GM12891 (cell line): ENCODE measurements at regions not wholly inside any gene's neighbourhood (a gene's known extent, or its start where the extent isn't known, plus 50 kb on each side); places are given as distances from the start of the nearest gene placed in this dataset.

Experiments
- DNase-seq: peaks from one replicate; pipeline ENCODE4 v3.0.0; 2011; ENCODE audit warnings: low spot score; ENCODE audit not compliant: insufficient read length
- FAIRE-seq: peaks from 2 replicates; lab custom pipeline; 2011; peaks lifted over from hg19 to GRCh38; lab: Jason Lieb, UNC
- PAX5 ChIP-seq: IDR thresholded peaks from 2 replicates; pipeline ENCODE4 v1.6.1; 2011; ENCODE audit warnings: low read length, moderate library complexity, mild to moderate bottlenecking; ENCODE audit not compliant: insufficient read depth, severe bottlenecking
- POLR2A ChIP-seq: IDR thresholded peaks from 2 replicates; pipeline ENCODE4 v1.6.1; 2011; ENCODE audit warnings: low read depth, low read length, control low read depth
- POLR2AphosphoS5 ChIP-seq: IDR thresholded peaks from 2 replicates; pipeline ENCODE4 v1.6.1; 2011; ENCODE audit warnings: low read depth, low read length, control low read depth
- POU2F2 ChIP-seq: IDR thresholded peaks from 2 replicates; pipeline ENCODE4 v1.6.1; 2011; ENCODE audit warnings: low read depth, mild to moderate bottlenecking, control low read depth, low read length, moderate library complexity
- SPI1 ChIP-seq: IDR thresholded peaks from 2 replicates; pipeline ENCODE4 v1.6.1; 2011; ENCODE audit warnings: low read depth, low read length, control low read depth
- TAF1 ChIP-seq: IDR thresholded peaks from 2 replicates; pipeline ENCODE4 v1.6.1; 2011; ENCODE audit warnings: low read depth, low read length, control low read depth

GRCh38 chr1:83693427-83694126, 305.4 kb downstream of the TTLL7 start:
- DNase-seq (no peak), FAIRE-seq (no peak)
- TF ChIP-seq POU2F2 (no peak), POLR2A (no peak), TAF1 (no peak), SPI1 (no peak)

- FAIRE-seq, result peak; percentile 93
- no peak for TF ChIP-seq POLR2AphosphoS5
- TF ChIP-seq SPI1, result no peak
- TF ChIP-seq POU2F2, result no peak
- TF ChIP-seq TAF1, result 0 out of 2 replicates have a peak, but pooled peaks have one; percentile 28
- DNase-seq, result no peak
Observed at GRCh38 chr1:83692524-83693381, 306.2 kb downstream of the TTLL7 start.

- FAIRE-seq (peak; percentile 64), DNase-seq (no peak)
- TF ChIP-seq POLR2A (no peak), POLR2AphosphoS5 (no peak), SPI1 (no peak), PAX5 (no peak), POU2F2 (no peak), TAF1 (no peak)
Observed at GRCh38 chr1:83691953-83692500, 306.9 kb downstream of the TTLL7 start.

GRCh38 chr1:83689921-83690868, 308.7 kb downstream of the TTLL7 start:
- TF ChIP-seq PAX5 (no peak), SPI1 (peak; percentile 89)
- FAIRE-seq (peak; percentile 66), DNase-seq (no peak)

- TF ChIP-seq POLR2A (no peak), SPI1 (no peak), TAF1 (no peak), PAX5 (no peak)
- FAIRE-seq (no peak), DNase-seq (no peak)
Observed at GRCh38 chr1:83682132-83682531, 316.8 kb downstream of the TTLL7 start.

GRCh38 chr1:83676106-83676505, 322.8 kb downstream of the TTLL7 start:
- TF ChIP-seq POU2F2 (no peak), PAX5 (no peak), POLR2A (no peak), POLR2AphosphoS5 (no peak), SPI1 (no peak), TAF1 (no peak)
- FAIRE-seq (no peak), DNase-seq (no peak)

GRCh38 chr1:83673312-83673711, 325.6 kb downstream of the TTLL7 start:
- DNase-seq (no peak), FAIRE-seq (no peak)

GRCh38 chr1:83671586-83671985, 327.3 kb downstream of the TTLL7 start:
- DNase-seq, result no peak
- no peak for TF ChIP-seq PAX5
- FAIRE-seq, result no peak

More at GRCh38 chr1:83673312-83673711, 325.6 kb downstream of the TTLL7 start:
- TF ChIP-seq TAF1, result no peak
- no peak for TF ChIP-seq POU2F2
- TF ChIP-seq POLR2A, result no peak
- TF ChIP-seq SPI1, result peak; percentile 24; the same call in 1 of the 2 replicates
- TF ChIP-seq PAX5, result no peak
- no peak for TF ChIP-seq POLR2AphosphoS5

- FAIRE-seq (peak; percentile 26), DNase-seq (no peak)
- TF ChIP-seq SPI1, result no peak; the same call in 1 of the 2 replicates
- TF ChIP-seq POLR2A, result no peak
- TF ChIP-seq POLR2AphosphoS5, result no peak
- TF ChIP-seq TAF1, result no peak
- TF ChIP-seq PAX5, result no peak
- TF ChIP-seq POU2F2, result no peak
Observed at GRCh38 chr1:83670909-83671565, 327.9 kb downstream of the TTLL7 start.
